Activated T-cell treated with anti-CD3 and anti-CD28 coated beads, Interleukin-2, amount 50 U/mL, for 72 hours (primary cell): ENCODE measurements at regions not wholly inside any gene's neighbourhood (a gene's known extent, or its start where the extent isn't known, plus 50 kb on each side); places are given as distances from the start of the nearest gene placed in this dataset.
"Not testable (repeated sequence)": the region's sequence is repeated elsewhere in the genome, so short reads cannot be mapped to it uniquely, and the experiment has no call there.

Source experiments
- ATAC-seq, 2 donors: fragments of 150-1000 bp; cut with Tn5 transposase; replicated peaks in 1 of 2; 2 replicates each; pipeline ENCODE4 v1.10.0; 2021; ENCODE audit warnings: moderate library complexity in 2 of 2, mild to moderate bottlenecking in 1 of 2
- DNase-seq, 2 donors: peaks; one replicate each; pipeline ENCODE4 v3.0.0; 2021 to 2022; ENCODE audit warnings: mixed read lengths in 1 of 2
- H3K27ac Mint-ChIP-seq: one replicate; pipeline ENCODE4 v1.8.0; 2022; ENCODE audit warnings: mild to moderate bottlenecking, moderate library complexity, mixed read lengths
- H3K27me3 Mint-ChIP-seq: one replicate; pipeline ENCODE4 v1.8.0; 2022; ENCODE audit warnings: low read depth, mixed read lengths
- H3K36me3 Mint-ChIP-seq, 2 donors: one replicate each; pipeline ENCODE4 v1.8.0; 2022; ENCODE audit warnings: mixed read lengths in 2 of 2, mild to moderate bottlenecking in 1 of 2; ENCODE audit not compliant: insufficient read depth in 2 of 2
- H3K4me1 Mint-ChIP-seq: one replicate; pipeline ENCODE4 v1.8.0; 2022; ENCODE audit warnings: low read depth, mixed read lengths
- H3K4me3 Mint-ChIP-seq, 2 donors: one replicate each; pipeline ENCODE4 v1.8.0; 2022; ENCODE audit warnings: mild to moderate bottlenecking in 2 of 2, mixed read lengths in 2 of 2, moderate library complexity in 2 of 2
- H3K9me3 Mint-ChIP-seq, 2 donors: one replicate each; pipeline ENCODE4 v1.8.0; 2022; ENCODE audit warnings: mixed read lengths in 2 of 2

GRCh38 chr20:55390791-55391190, 614.5 kb downstream of the CBLN4 start:
- ATAC-seq (no peak), DNase-seq (no peak)
- peaks cover 7 to 10% of the 10 kb centered on the region in 2 donors for H3K9me3 Mint-ChIP-seq
- H3K36me3 Mint-ChIP-seq = no peaks in the 10 kb centered on the region
- H3K4me3 Mint-ChIP-seq = no peak overlapping the region
- no peaks in the 10 kb centered on the region for H3K27me3 Mint-ChIP-seq
- H3K4me1 Mint-ChIP-seq = no peaks in the 10 kb centered on the region
- H3K27ac Mint-ChIP-seq = no peak overlapping the region

GRCh38 chr20:55386686-55387085, 618.6 kb downstream of the CBLN4 start:
- Mint-ChIP-seq H3K4me1 (no peaks in the 10 kb centered on the region), H3K4me3 (no peak overlapping the region), H3K27me3 (no peaks in the 10 kb centered on the region), H3K36me3 (no peaks in the 10 kb centered on the region), H3K27ac (no peak overlapping the region), H3K9me3 (peaks cover 8 to 9% of the 10 kb centered on the region in 2 donors)
- no peak for DNase-seq
- ATAC-seq = no peak

GRCh38 chr20:55375920-55376319, 629.4 kb downstream of the CBLN4 start:
- no peaks in the 10 kb centered on the region for H3K27me3 Mint-ChIP-seq
- no peak overlapping the region for H3K27ac Mint-ChIP-seq
- peaks cover 7 to 8% of the 10 kb centered on the region in 2 donors for H3K9me3 Mint-ChIP-seq
- ATAC-seq (no peak), DNase-seq (no peak)
- H3K36me3 Mint-ChIP-seq = no peaks in the 10 kb centered on the region
- H3K4me1 Mint-ChIP-seq = no peaks in the 10 kb centered on the region
- H3K4me3 Mint-ChIP-seq = no peak overlapping the region

GRCh38 chr20:55365745-55366144, 639.6 kb downstream of the CBLN4 start:
- no peaks in the 10 kb centered on the region for H3K4me1 Mint-ChIP-seq
- no peaks in the 10 kb centered on the region for H3K36me3 Mint-ChIP-seq
- peaks cover 5 to 11% of the 10 kb centered on the region in 2 donors for H3K9me3 Mint-ChIP-seq
- no peak overlapping the region for H3K27ac Mint-ChIP-seq
- no peaks in the 10 kb centered on the region for H3K27me3 Mint-ChIP-seq
- DNase-seq = no peak
- ATAC-seq = no peak
- no peak overlapping the region for H3K4me3 Mint-ChIP-seq

- DNase-seq = no peak
- Mint-ChIP-seq H3K9me3 (peaks cover 4% of the 10 kb centered on the region in 2 donors), H3K27ac (no peak overlapping the region), H3K4me1 (no peaks in the 10 kb centered on the region), H3K36me3 (no peaks in the 10 kb centered on the region), H3K27me3 (no peaks in the 10 kb centered on the region), H3K4me3 (no peak overlapping the region)
- no peak for ATAC-seq
These were observed 644.4 kb downstream of the CBLN4 start for GRCh38 chr20:55360895-55361294.

- H3K36me3 Mint-ChIP-seq = peaks cover 0 to 2% of the 10 kb centered on the region in 2 donors
- H3K4me1 Mint-ChIP-seq = no peaks in the 10 kb centered on the region
- H3K4me3 Mint-ChIP-seq = no peak overlapping the region
- ATAC-seq = no peak
- peaks cover 0 to 8% of the 10 kb centered on the region in 2 donors for H3K9me3 Mint-ChIP-seq
- DNase-seq = no peak
- H3K27ac Mint-ChIP-seq = no peak overlapping the region
- H3K27me3 Mint-ChIP-seq = no peaks in the 10 kb centered on the region
These were observed 650.6 kb downstream of the CBLN4 start for GRCh38 chr20:55354720-55355119.

GRCh38 chr20:55353206-55353605, 652.1 kb downstream of the CBLN4 start:
- Mint-ChIP-seq H3K9me3 (peaks cover 0 to 8% of the 10 kb centered on the region in 2 donors), H3K27ac (peak overlapping the region; percentile 29), H3K36me3 (peaks cover 0 to 2% of the 10 kb centered on the region in 2 donors), H3K4me3 (no peak overlapping the region), H3K4me1 (no peaks in the 10 kb centered on the region), H3K27me3 (no peaks in the 10 kb centered on the region)
- ATAC-seq (no peak), DNase-seq (no peak)

- Mint-ChIP-seq H3K36me3 (no peaks in the 10 kb centered on the region), H3K9me3 (peaks cover 5 to 7% of the 10 kb centered on the region in 2 donors), H3K4me1 (no peaks in the 10 kb centered on the region), H3K4me3 (no peak overlapping the region), H3K27ac (no peak overlapping the region), H3K27me3 (no peaks in the 10 kb centered on the region)
- DNase-seq (no peak), ATAC-seq (no peak)
These were observed 657.1 kb downstream of the CBLN4 start for GRCh38 chr20:55348223-55348622.

- Mint-ChIP-seq H3K27me3 (no peaks in the 10 kb centered on the region), H3K4me3 (no peak overlapping the region), H3K36me3 (no peaks in the 10 kb centered on the region), H3K27ac (no peak overlapping the region), H3K4me1 (no peaks in the 10 kb centered on the region), H3K9me3 (peaks cover 7 to 11% of the 10 kb centered on the region in 2 donors)
- DNase-seq (no peak), ATAC-seq (no peak)
These were observed 662.5 kb downstream of the CBLN4 start for GRCh38 chr20:55342822-55343221.

GRCh38 chr20:55333798-55334197, 671.5 kb downstream of the CBLN4 start:
- Mint-ChIP-seq H3K36me3 (no peaks in the 10 kb centered on the region), H3K27me3 (no peaks in the 10 kb centered on the region), H3K27ac (no peak overlapping the region), H3K9me3 (peaks cover 3% of the 10 kb centered on the region in 2 donors), H3K4me3 (no peak overlapping the region), H3K4me1 (no peaks in the 10 kb centered on the region)
- no peak for ATAC-seq
- no peak for DNase-seq

GRCh38 chr20:55329108-55329507, 676.2 kb downstream of the CBLN4 start:
- Mint-ChIP-seq H3K9me3 (peaks cover 6% of the 10 kb centered on the region in 2 donors), H3K36me3 (no peaks in the 10 kb centered on the region)

GRCh38 chr20:55322745-55323144, 682.6 kb downstream of the CBLN4 start:
- ATAC-seq (no peak), DNase-seq (no peak)
- Mint-ChIP-seq H3K36me3 (no peaks in the 10 kb centered on the region), H3K9me3 (peaks cover 4 to 7% of the 10 kb centered on the region in 2 donors), H3K27me3 (no peaks in the 10 kb centered on the region), H3K27ac (no peak overlapping the region), H3K4me1 (no peaks in the 10 kb centered on the region), H3K4me3 (no peak overlapping the region)

More at GRCh38 chr20:55329108-55329507, 676.2 kb downstream of the CBLN4 start:
- Mint-ChIP-seq H3K4me3 (no peak overlapping the region), H3K27me3 (no peaks in the 10 kb centered on the region), H3K27ac (no peak overlapping the region), H3K4me1 (no peaks in the 10 kb centered on the region)
- DNase-seq = no peak
- no peak for ATAC-seq

GRCh38 chr20:55316753-55317152, 688.6 kb downstream of the CBLN4 start:
- Mint-ChIP-seq H3K9me3 (peaks cover 7 to 11% of the 10 kb centered on the region in 2 donors), H3K27ac (no peak overlapping the region), H3K4me1 (no peaks in the 10 kb centered on the region), H3K27me3 (no peaks in the 10 kb centered on the region), H3K4me3 (no peak overlapping the region), H3K36me3 (no peaks in the 10 kb centered on the region)
- ATAC-seq = no peak
- no peak for DNase-seq

- H3K27ac Mint-ChIP-seq, DNase-seq, H3K27me3 Mint-ChIP-seq, ATAC-seq, H3K4me3 Mint-ChIP-seq, H3K4me1 Mint-ChIP-seq, H3K36me3 Mint-ChIP-seq: not testable (repeated sequence)
- peaks cover 18 to 25% of the 10 kb centered on the region in 2 donors for H3K9me3 Mint-ChIP-seq
These were observed 694.5 kb downstream of the CBLN4 start for GRCh38 chr20:55310844-55311243.
